ENCODE measurements at regions not wholly inside any gene's neighbourhood (a gene's known extent, or its start where the extent isn't known, plus 50 kb on each side); places are given as distances from the start of the nearest gene placed in this dataset.

- no peak for DNase-seq
Measured at GRCh38 chr5:158126442-158127405, 267.8 kb upstream of the CLINT1 start.

GRCh38 chr5:158124606-158125316 lies 265.8 kb upstream of the CLINT1 start:
- no peak for DNase-seq

GRCh38 chr5:158123595-158123994 lies 264.6 kb upstream of the CLINT1 start:
- no peak for DNase-seq

GRCh38 chr5:158121678-158122077 lies 262.7 kb upstream of the CLINT1 start:
- DNase-seq = no peak

GRCh38 chr5:158120760-158121159 lies 261.8 kb upstream of the CLINT1 start:
- no peak for DNase-seq

GRCh38 chr5:158119961-158120723 lies 261.2 kb upstream of the CLINT1 start:
- DNase-seq = no peak

GRCh38 chr5:158117467-158118160 lies 258.7 kb upstream of the CLINT1 start:
- no peak for DNase-seq

GRCh38 chr5:158116965-158117364 lies 258.0 kb upstream of the CLINT1 start:
- no peak for DNase-seq

- no peak for DNase-seq
Measured at GRCh38 chr5:158115468-158115867, 256.5 kb upstream of the CLINT1 start.

GRCh38 chr5:158108177-158108576 lies 249.2 kb upstream of the CLINT1 start:
- no peak for DNase-seq

GRCh38 chr5:158100373-158100888 lies 241.5 kb upstream of the CLINT1 start:
- DNase-seq = no peak

- no peak for DNase-seq
Measured at GRCh38 chr5:158099571-158100105, 240.7 kb upstream of the CLINT1 start.

GRCh38 chr5:158096835-158097234 lies 237.9 kb upstream of the CLINT1 start:
- DNase-seq = no peak

GRCh38 chr5:158086856-158087255 lies 227.9 kb upstream of the CLINT1 start:
- no peak for DNase-seq

- no peak for DNase-seq
Measured at GRCh38 chr5:158084292-158084691, 225.3 kb upstream of the CLINT1 start.

GRCh38 chr5:158082696-158083287 lies 223.8 kb upstream of the CLINT1 start:
- no peak for DNase-seq

GRCh38 chr5:158080112-158080511 lies 221.2 kb upstream of the CLINT1 start:
- no peak for DNase-seq

GRCh38 chr5:158079097-158079496 lies 220.2 kb upstream of the CLINT1 start:
- no peak for DNase-seq

GRCh38 chr5:158074992-158075769 lies 216.2 kb upstream of the CLINT1 start:
- DNase-seq = peak in 35 of 56 donors; percentile 0 to 48 (median 10)
